ENCODE measurements at regions not wholly inside any gene's neighbourhood (a gene's known extent, or its start where the extent isn't known, plus 50 kb on each side); places are given as distances from the start of the nearest gene placed in this dataset.
"Not testable (repeated sequence)": the region's sequence is repeated elsewhere in the genome, so short reads cannot be mapped to it uniquely, and the experiment has no call there.

GRCh38 chrX:92081250-92081649 lies 302.1 kb downstream of the PCDH11X start:
- DNase-seq = not testable (repeated sequence)

DNA sequence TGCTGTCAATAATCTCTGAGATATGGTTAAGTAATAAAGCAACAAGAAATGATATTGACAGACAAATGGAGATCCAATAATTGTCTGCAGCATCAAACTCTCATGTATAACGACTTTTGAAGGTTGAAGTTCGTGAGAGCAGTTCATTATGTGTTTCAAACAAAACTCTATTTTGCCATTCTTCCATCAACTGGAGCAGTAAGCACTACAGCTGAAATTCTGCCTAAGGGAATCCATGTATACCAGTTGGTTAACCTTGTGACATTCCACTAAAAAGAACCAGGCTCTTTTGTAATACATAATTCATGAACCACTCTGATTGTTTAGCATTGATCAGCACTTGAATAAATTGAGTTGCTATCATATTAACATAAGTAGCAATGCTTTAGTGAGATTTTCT lies 311.6 kb downstream of the PCDH11X start:
- not testable (repeated sequence) for DNase-seq

DNA sequence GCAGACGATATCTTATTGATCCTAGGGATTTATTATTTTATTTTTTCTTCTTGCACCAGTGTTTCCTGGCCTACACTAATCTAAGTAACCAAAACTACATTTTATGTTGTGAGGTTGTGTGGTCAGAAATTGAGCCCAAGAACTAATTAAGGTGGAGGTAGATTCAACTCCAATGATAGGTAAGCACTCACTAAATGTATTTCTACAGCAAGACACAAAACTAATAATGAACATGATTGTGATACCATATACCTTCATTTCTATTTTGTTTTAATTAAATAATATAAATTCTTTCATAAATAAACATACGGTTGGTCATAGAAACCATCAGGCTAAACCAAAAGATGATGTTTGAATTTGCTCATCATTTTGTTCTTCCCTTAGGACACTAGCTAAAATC lies 319.0 kb downstream of the PCDH11X start:
- not testable (repeated sequence) for DNase-seq

DNA sequence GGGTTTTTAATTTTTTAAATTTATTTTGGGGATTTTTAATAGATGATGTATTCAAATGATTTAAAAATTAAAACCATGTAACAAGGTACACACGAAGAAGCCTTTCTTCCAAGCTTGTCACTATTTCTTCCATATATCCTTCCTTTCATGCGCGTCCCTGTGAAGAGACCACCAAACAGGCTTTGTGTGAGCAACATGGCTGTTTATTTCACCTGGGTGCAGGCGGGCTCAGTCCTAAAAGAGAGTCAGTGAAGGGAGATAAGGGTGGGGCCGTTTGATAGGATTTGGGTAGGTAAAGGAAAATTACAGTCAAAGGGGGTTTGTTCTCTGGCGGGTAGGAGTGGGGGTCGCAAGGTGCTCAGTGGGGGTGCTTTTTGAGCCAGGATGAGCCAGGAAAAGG lies 320.9 kb downstream of the PCDH11X start:
- DNase-seq = not testable (repeated sequence)

GRCh38 chrX:92105693-92106092 lies 326.5 kb downstream of the PCDH11X start:
- not testable (repeated sequence) for DNase-seq

- not testable (repeated sequence) for DNase-seq
Measured at GRCh38 chrX:92106671-92107070, 327.5 kb downstream of the PCDH11X start.

GRCh38 chrX:92110410-92110911 lies 331.3 kb downstream of the PCDH11X start:
- not testable (repeated sequence) for DNase-seq

GRCh38 chrX:92117701-92118100 lies 338.5 kb downstream of the PCDH11X start:
- not testable (repeated sequence) for DNase-seq

DNA sequence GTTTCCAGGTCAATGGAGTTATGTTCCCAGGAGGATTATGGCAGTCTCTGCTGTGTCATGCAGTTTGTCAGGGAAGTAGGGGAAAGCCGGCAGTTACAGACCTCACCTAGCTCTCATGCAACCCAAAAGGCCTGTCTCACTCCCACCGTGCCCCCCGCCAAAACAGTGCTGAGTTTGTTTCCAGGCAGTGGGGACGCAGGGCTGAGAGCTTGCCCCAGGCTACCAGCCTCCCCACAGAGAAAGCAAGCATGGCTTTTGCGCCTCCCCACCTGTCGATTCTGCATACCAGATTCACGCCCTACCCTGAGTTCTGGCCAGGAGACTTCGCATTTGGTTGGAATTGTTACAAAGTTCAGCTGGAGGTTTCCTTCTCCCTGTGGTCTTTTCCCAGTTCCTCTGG lies 383.9 kb downstream of the PCDH11X start:
- DNase-seq = peak in 1 of 2 experiments; percentile 1

DNA sequence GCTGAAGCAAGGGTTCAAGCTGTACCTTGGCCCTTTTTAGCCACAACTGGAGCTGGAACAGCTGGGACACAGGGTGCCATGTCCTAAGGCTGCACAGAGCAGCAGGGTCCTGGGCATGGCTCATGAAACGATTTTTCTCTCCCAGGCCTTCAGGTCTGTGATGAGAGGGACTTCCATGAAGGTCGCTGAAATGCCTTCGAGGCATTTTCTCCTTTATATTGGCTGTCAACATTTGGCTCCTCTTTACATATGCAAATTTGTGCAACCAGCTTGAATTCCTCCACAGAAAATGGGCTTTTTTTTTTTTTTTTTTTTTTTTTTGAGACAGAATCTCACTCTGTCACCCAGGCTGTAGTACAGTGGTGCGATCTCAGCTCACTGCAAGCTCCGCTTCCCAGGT lies 430.8 kb downstream of the PCDH11X start:
- DNase-seq = no peak

DNA sequence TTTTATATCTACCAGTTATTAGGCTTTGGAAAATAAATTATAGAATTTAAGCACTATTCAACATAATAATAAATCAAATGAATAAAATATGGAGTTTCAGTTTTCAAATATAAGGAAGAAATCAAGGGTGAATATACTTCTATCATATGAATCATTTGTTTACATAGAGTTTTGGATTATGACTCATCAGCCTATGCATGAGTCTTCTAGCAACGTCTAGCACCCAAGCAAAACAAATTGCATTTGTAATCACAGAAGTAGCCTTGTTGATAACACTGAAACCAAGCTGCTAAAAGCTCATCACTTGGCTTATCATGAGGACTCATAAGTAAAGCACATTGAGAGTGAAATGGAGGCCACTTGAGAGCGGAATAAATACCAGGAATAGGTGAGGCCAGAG lies 434.6 kb downstream of the PCDH11X start:
- DNase-seq = peak in 1 of 2 experiments; percentile 55

DNA sequence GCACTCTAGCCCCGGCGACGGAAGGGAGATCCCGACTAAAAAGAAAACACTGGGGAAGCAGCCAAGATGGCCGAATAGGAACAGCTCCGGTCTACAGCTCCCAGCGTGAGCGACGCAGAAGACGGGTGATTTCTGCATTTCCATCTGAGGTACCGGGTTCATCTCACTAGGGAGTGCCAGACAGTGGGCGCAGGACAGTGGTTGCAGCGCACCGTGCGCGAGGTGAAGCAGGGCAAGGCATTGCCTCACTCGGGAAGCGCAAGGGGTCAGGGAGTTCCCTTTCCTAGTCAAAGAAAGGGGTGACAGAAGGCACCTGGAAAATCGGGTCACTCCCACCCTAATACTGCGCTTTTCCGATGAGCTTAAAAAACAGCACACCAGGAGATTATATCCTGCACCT lies 435.8 kb downstream of the PCDH11X start:
- DNase-seq = not testable (repeated sequence)

GRCh38 chrX:92224406-92224805 lies 445.2 kb downstream of the PCDH11X start:
- no peak for DNase-seq

- no peak for DNase-seq
Measured at GRCh38 chrX:92230628-92231027, 451.5 kb downstream of the PCDH11X start.

DNA sequence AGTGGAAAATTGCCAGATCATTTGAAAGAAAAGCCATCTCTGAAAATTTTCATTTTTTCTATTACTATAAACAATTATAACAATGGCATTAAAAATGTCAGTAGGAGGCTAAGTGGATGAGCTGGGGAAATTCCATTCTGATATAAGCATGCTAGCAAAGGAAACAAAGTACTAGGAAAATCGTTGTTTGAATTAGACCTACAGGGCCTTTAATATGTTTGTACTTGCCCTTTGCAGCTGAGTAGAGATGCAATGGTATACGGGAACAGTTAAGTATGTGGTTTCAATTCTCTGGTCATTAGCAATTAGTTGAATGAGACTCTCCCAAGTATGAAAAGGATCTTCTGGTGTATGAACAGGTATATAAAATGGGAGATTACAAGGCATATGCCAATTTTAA lies 452.2 kb downstream of the PCDH11X start:
- no peak for DNase-seq

GRCh38 chrX:92232182-92232581 lies 453.0 kb downstream of the PCDH11X start:
- peak in 1 of 2 experiments; percentile 19 for DNase-seq

GRCh38 chrX:92241249-92241648 lies 462.1 kb downstream of the PCDH11X start:
- DNase-seq = no peak

GRCh38 chrX:92247076-92247475 lies 467.9 kb downstream of the PCDH11X start:
- DNase-seq = no peak

GRCh38 chrX:92249125-92249524 lies 469.9 kb downstream of the PCDH11X start:
- no peak for DNase-seq

GRCh38 chrX:92260102-92260501 lies 480.9 kb downstream of the PCDH11X start:
- DNase-seq = peak in 1 of 2 experiments; percentile 1

DNA sequence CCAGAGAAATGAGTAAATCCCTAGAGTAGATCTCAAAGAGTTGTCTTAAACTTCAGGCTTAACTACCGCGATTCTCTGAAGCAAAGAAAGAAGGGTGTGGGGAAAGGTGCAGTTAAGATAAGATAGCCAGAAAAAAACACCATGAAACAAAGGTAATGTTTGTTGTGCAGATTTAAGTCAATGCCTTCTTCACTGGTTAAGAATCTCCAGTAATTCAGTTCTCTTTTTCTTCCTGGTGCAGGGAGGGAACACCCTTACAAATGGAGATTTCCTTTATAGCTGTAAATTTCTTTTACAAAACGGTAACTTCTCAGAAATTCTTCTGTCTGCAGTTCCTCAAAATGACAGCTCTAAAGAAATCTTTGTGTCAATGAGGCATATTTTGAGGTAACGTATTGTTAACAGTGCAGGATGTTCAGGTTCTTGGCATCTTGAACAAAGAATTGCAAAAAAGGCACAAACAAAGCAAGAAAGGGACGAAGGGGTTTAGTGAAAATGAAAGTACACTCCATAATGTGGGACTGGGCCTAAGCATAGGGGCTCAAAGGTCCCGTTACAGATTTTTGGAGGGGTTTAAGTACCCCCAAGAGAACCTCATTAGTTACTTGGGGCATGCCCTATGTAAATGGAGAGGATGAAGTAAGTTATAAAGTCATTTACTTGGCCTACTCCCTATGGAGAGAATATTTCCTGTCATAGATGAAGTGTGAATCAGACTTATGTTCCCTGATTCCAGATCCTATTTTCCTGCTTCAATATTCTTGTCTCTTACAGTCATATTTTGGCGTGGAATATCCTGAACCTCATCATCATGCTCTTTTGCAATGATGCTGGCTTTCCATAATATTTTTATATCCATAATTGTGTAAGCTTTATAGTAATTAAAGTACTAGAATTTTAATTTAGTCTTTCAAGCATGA lies 492.0 kb downstream of the PCDH11X start:
- DNase-seq = no peak

- not testable (repeated sequence) for DNase-seq
Measured at GRCh38 chrX:92278556-92278955, 499.4 kb downstream of the PCDH11X start.

DNA sequence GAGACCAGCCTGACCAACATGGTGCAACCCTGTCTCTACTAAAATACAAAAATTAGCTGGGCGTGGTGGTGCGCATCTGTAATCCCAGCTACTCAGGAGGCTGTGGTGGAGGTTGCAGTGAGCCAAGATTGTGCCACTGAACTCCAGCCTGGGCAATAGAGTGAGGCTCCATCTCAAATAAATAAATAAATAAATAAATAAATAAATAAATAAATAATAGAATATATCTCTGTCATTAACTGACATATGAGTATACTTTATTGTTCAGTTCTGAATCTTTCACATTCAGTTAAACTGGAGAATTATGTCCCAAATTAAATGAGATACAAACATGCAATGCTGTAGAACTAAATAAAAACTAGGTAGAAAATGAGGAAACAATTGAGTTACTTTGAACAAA lies 501.2 kb downstream of the PCDH11X start:
- DNase-seq = not testable (repeated sequence)

GRCh38 chrX:92283308-92283707 lies 504.1 kb downstream of the PCDH11X start:
- DNase-seq = no peak

Data from NCI-H524 (cell line).